Endothelial cell of umbilical vein (primary cell): ENCODE measurements at regions not wholly inside any gene's neighbourhood (a gene's known extent, or its start where the extent isn't known, plus 50 kb on each side); places are given as distances from the start of the nearest gene placed in this dataset.

Source experiments
- CTCF ChIP-seq, 2 donors: IDR thresholded peaks; 1 replicate in 1 of 2; 2 replicates in 1 of 2; pipeline ENCODE4 v1.5.1; 2011; ENCODE audit warnings: low read length in 2 of 2, mild to moderate bottlenecking in 2 of 2, moderate library complexity in 2 of 2, control low read depth in 1 of 2, inconsistent platforms in 1 of 2, low read depth in 1 of 2; ENCODE audit not compliant: insufficient read depth in 1 of 2; ENCODE audit errors: extremely low read depth in 1 of 2
- EZH2 ChIP-seq: IDR thresholded peaks from 2 replicates; pipeline ENCODE4 v1.6.1; 2012; ENCODE audit warnings: borderline replicate concordance, low read depth, mild to moderate bottlenecking, moderate library complexity, low read length, inconsistent platforms; ENCODE audit not compliant: severe bottlenecking
- JUN ChIP-seq: IDR thresholded peaks from 2 replicates; pipeline ENCODE4 v1.6.1; 2011; ENCODE audit warnings: borderline replicate concordance, low read depth; ENCODE audit not compliant: insufficient read length, insufficient read depth
- MAX ChIP-seq: IDR thresholded peaks from 2 replicates; pipeline ENCODE4 v1.6.1; 2011; ENCODE audit not compliant: insufficient read depth, insufficient read length
- POLR2A ChIP-seq: IDR thresholded peaks from 2 replicates; pipeline ENCODE4 v1.6.1; 2012; ENCODE audit warnings: low read depth, mild to moderate bottlenecking, control low read depth, low read length
- POLR2AphosphoS5 ChIP-seq: IDR thresholded peaks from 2 replicates; pipeline ENCODE4 v1.6.1; 2012; ENCODE audit warnings: low read depth, mild to moderate bottlenecking, control low read depth, low read length, moderate library complexity; ENCODE audit not compliant: insufficient read depth

GRCh38 chr2:120450196-120450820 is 104.4 kb downstream of the INHBB start:
- TF ChIP-seq POLR2AphosphoS5, result no peak
- TF ChIP-seq MAX, result no peak
- TF ChIP-seq JUN, result no peak
- no peak for TF ChIP-seq POLR2A
- no peak for TF ChIP-seq CTCF (IDR thresholded peaks at IDR 0.05; ENCODE audit: extremely low read depth in 1 of 2, insufficient read depth in 1 of 2, low read depth in 1 of 2, low read length in 2 of 2)
- no peak for TF ChIP-seq EZH2
